ENCODE measurements at regions not wholly inside any gene's neighbourhood (a gene's known extent, or its start where the extent isn't known, plus 50 kb on each side); places are given as distances from the start of the nearest gene placed in this dataset.
A peak's percentile ranks its signal among the peaks of the same experiment; 100 is the strongest.

GRCh38 chrX:124641737-124642491 lies 295.6 kb downstream of the SH2D1A start:
- Histone ChIP-seq H3K9ac (ENCODE audit: extremely low read depth, insufficient read length, low read length) (no peak overlapping the region), H3K14ac (ENCODE audit: insufficient read depth, low read length) (no peak overlapping the region), H4K8ac (replicated peaks; ENCODE audit: insufficient read length, low read depth, low read length) (no peak overlapping the region), H3K23ac (ENCODE audit: insufficient read length, low read depth, low read length) (no peak overlapping the region), H2BK12ac (ENCODE audit: insufficient read length, low read depth, low read length) (no peak overlapping the region), H4K5ac (ENCODE audit: insufficient read length, low read depth, low read length) (no peak overlapping the region), H3K18ac (ENCODE audit: insufficient read length, low read depth, low read length) (no peak overlapping the region), H3K4ac (ENCODE audit: low read depth, low read length) (no peak overlapping the region), H2BK5ac (ENCODE audit: insufficient read length, low read length) (no peak overlapping the region), H2BK20ac (ENCODE audit: low read depth, low read length, poor library complexity, severe bottlenecking) (no peak overlapping the region), H3K79me2 (ENCODE audit: insufficient read depth, low read length) (no peaks in the 10 kb centered on the region), H2BK120ac (ENCODE audit: low read depth, low read length, poor library complexity, severe bottlenecking) (no peak overlapping the region), H2AK5ac (ENCODE audit: insufficient read length, low read length) (no peak overlapping the region), H3K79me1 (ENCODE audit: insufficient read depth, low read depth, low read length, poor library complexity, severe bottlenecking) (no peaks in the 10 kb centered on the region), H4K20me1 (ENCODE audit: control insufficient read depth, insufficient read depth, insufficient read length) (no peaks in the 10 kb centered on the region), H3K4me1 (ENCODE audit: insufficient read depth, low read length) (no peaks in the 10 kb centered on the region), H3K9me3 (ENCODE audit: control insufficient read depth, low read depth, low read length) (no peaks in the 10 kb centered on the region), H3K27me3 (ENCODE audit: insufficient read depth, low read length) (no peaks in the 10 kb centered on the region), H2AFZ (ENCODE audit: low read length) (no peak overlapping the region), H3T11ph (ENCODE audit: low read length) (no peak overlapping the region), H3K4me2 (ENCODE audit: insufficient read depth, insufficient read length, low read length) (no peak overlapping the region), H3K27ac (ENCODE audit: insufficient read length, low read depth, low read length) (no peak overlapping the region), H3K56ac (ENCODE audit: insufficient read length, low read depth, low read length) (no peak overlapping the region), H2BK15ac (ENCODE audit: low read depth, low read length) (no peak overlapping the region), H4K91ac (ENCODE audit: insufficient read length, low read depth, low read length) (no peak overlapping the region), H3K23me2 (ENCODE audit: insufficient read length, low read depth, low read length, poor library complexity, severe bottlenecking) (no peaks in the 10 kb centered on the region)
- no peaks in the 10 kb centered on the region; a peak in 2 of 5 replicates for H3K9me3 Mint-ChIP-seq
- H3K36me3 Mint-ChIP-seq (ENCODE audit: insufficient read depth in 1 of 3, low read depth in 3 of 3) = no peaks in the 10 kb centered on the region
- peak overlapping the region in 1 of 3 experiments; percentile 8; a peak in 1 of 7 replicates for H3K27ac Mint-ChIP-seq
- TF ChIP-seq CTCF (conservative IDR thresholded peaks at IDR 0.05) = no peak
- DNase-seq = no peak
- no peaks in the 10 kb centered on the region for H3K4me1 Mint-ChIP-seq
- WGBS (ENCODE audit: extremely low coverage, insufficient read length, low lambda C conversion rate) = no CpG with 5 or more reads among the region's 5 CpGs
- H3K4me3 Mint-ChIP-seq = no peak overlapping the region
- H3K27me3 Mint-ChIP-seq (ENCODE audit: low read depth) = no peaks in the 10 kb centered on the region
